GM12878 (cell line): ENCODE measurements at regions not wholly inside any gene's neighbourhood (a gene's known extent, or its start where the extent isn't known, plus 50 kb on each side); places are given as distances from the start of the nearest gene placed in this dataset.

Experiments
- ATAC-seq: fragments of 200-7000 bp; cut with Tn5 transposase; 3 replicates; pipeline ENCODE4 v1.9.1; 2020; ENCODE audit warnings: mild to moderate bottlenecking, moderate library complexity
- BruUV-seq: library from RNA; stranded (reverse); fragments of 400-500 nt; replicated peaks from 2 replicates; lab custom pipeline; 2021; lab: Mats Ljungman, UMichigan
- CTCF ChIA-PET: fragments of 300-600 bp; sonication (Branson Sonifier 250); formaldehyde crosslinking; extraction: SDS; loops from one replicate; lab custom pipeline; 2021; ENCODE audit warnings: inconsistent platforms; lab: Yijun Ruan, JAX
- POLR2A ChIA-PET: fragments of 350-600 bp; formaldehyde crosslinking; extraction: SDS; loops from one replicate; lab custom pipeline; 2021; ENCODE audit warnings: inconsistent platforms; lab: Charles Lee
- RAD21 ChIA-PET: fragments of 300-600 bp; sonication (Branson Sonifier 250); formaldehyde crosslinking; loops from one replicate; lab custom pipeline; 2023; ENCODE audit warnings: antibody characterized with exemption; ENCODE audit not compliant: unreplicated experiment; lab: Charles Lee
- SMC1A ChIA-PET: fragments of 300-600 bp; sonication (Branson Sonifier 250); formaldehyde crosslinking; loops from one replicate; lab custom pipeline; 2023; ENCODE audit not compliant: unreplicated experiment, uncharacterized antibody; lab: Charles Lee
- DNase-seq: peaks from one replicate; pipeline ENCODE4 v3.0.0-alpha.2; 2011; ENCODE audit warnings: low read depth, low spot score
- FAIRE-seq: peaks from 3 replicates; lab custom pipeline; 2011; peaks lifted over from hg19 to GRCh38; lab: Jason Lieb, UNC
- H2AFZ ChIP-seq: 2 replicates; pipeline ENCODE4 v1.6.0; 2011; ENCODE audit warnings: low read depth, low read length, control low read depth; ENCODE audit not compliant: control insufficient read depth
- H3K27ac ChIP-seq: 2 replicates; pipeline ENCODE4 v1.5.1; 2011; ENCODE audit warnings: control low read depth; ENCODE audit not compliant: control insufficient read depth, insufficient read depth
- H3K27me3 ChIP-seq, 2 experiments: replicated peaks in 1 of 2; 2 replicates each; pipeline versions ENCODE4 v1.6.0 to v1.6.1; 2011; ENCODE audit warnings: low read length in 1 of 2; ENCODE audit not compliant: control insufficient read depth in 2 of 2, insufficient read depth in 2 of 2
- H3K36me3 ChIP-seq, 2 experiments: 2 replicates each; pipeline ENCODE4 v1.5.1; 2011; ENCODE audit warnings: low read length in 1 of 2; ENCODE audit not compliant: control insufficient read depth in 2 of 2, insufficient read depth in 2 of 2
- H3K4me1 ChIP-seq: 2 replicates; pipeline ENCODE4 v1.6.1; 2011; ENCODE audit warnings: mild to moderate bottlenecking, low read length, moderate library complexity, mixed read lengths; ENCODE audit not compliant: control insufficient read depth, insufficient read depth
- H3K4me2 ChIP-seq: 2 replicates; pipeline ENCODE4 v1.6.0; 2011; ENCODE audit warnings: control low read depth; ENCODE audit not compliant: control insufficient read depth, insufficient read depth
- H3K4me3 ChIP-seq: fragments of 200-600 bp; sonication (generic); 2 replicates; pipeline ENCODE4 v1.5.1; 2016
- H3K79me2 ChIP-seq: 2 replicates; pipeline ENCODE4 v1.6.0; 2011; ENCODE audit warnings: low read length; ENCODE audit not compliant: control insufficient read depth, insufficient read depth
- H3K9ac ChIP-seq: 2 replicates; pipeline ENCODE4 v1.8.0; 2011; ENCODE audit warnings: low read length, control low read depth, mixed read lengths; ENCODE audit not compliant: control insufficient read depth, insufficient read depth
- H3K9me3 ChIP-seq: replicated peaks from 3 replicates; pipeline ENCODE4 v1.5.1; 2011; ENCODE audit warnings: mild to moderate bottlenecking, low read length; ENCODE audit not compliant: control insufficient read depth, insufficient read depth
- H4K20me1 ChIP-seq: 2 replicates; pipeline ENCODE4 v1.6.0; 2011; ENCODE audit not compliant: control insufficient read depth, insufficient read depth
- BCL11A ChIP-seq: IDR thresholded peaks from 2 replicates; pipeline ENCODE4 v1.6.1; 2011; ENCODE audit warnings: low read depth, low read length
- BMI1 ChIP-seq: fragments of 450-650 bp; IDR thresholded peaks from 2 replicates; pipeline ENCODE4 v1.6.1; 2016; ENCODE audit warnings: mild to moderate bottlenecking, moderate library complexity, borderline replicate concordance
- CHD2 ChIP-seq: IDR thresholded peaks from 2 replicates; pipeline ENCODE4 v1.6.1; 2011; ENCODE audit warnings: low read depth, low read length, improper control_type of control experiment, borderline replicate concordance
- FOXM1 ChIP-seq: IDR thresholded peaks from 2 replicates; pipeline ENCODE4 v1.6.1; 2012; ENCODE audit warnings: low read depth, mild to moderate bottlenecking, inconsistent platforms, low read length, moderate library complexity
- GATAD2B ChIP-seq: fragments of 450-650 bp; conservative IDR thresholded peaks from 2 replicates; pipeline ENCODE4 v1.6.1; 2017; ENCODE audit warnings: low read depth, mild to moderate bottlenecking, moderate library complexity
- HDAC6 ChIP-seq: fragments of 200-600 bp; sonication (generic); IDR thresholded peaks from one replicate; pipeline ENCODE4 v1.8.0; 2017; ENCODE audit warnings: antibody characterized with exemption; ENCODE audit not compliant: unreplicated experiment
- IKZF2 ChIP-seq, 2 experiments: fragments of 450-650 bp; IDR thresholded peaks; 2 replicates each; pipeline ENCODE4 v1.6.1; 2017; ENCODE audit warnings: mild to moderate bottlenecking in 2 of 2, moderate library complexity in 2 of 2
- JUNB ChIP-seq: IDR thresholded peaks from 2 replicates; pipeline ENCODE4 v1.6.1; 2016; ENCODE audit warnings: antibody characterized with exemption, mild to moderate bottlenecking
- KAT2A ChIP-seq: conservative IDR thresholded peaks from 2 replicates; pipeline ENCODE4 v1.6.1; 2011; ENCODE audit warnings: low read depth, low read length; ENCODE audit not compliant: control insufficient read depth
- MYB ChIP-seq: fragments of 150-350 bp; IDR thresholded peaks from 2 replicates; pipeline ENCODE4 v1.6.1; 2014; ENCODE audit warnings: mild to moderate bottlenecking, low read depth, low read length, borderline replicate concordance
- MYC ChIP-seq: IDR thresholded peaks from 2 replicates; pipeline ENCODE4 v1.6.1; 2011; ENCODE audit warnings: mild to moderate bottlenecking, low read length, moderate library complexity, inconsistent platforms; ENCODE audit not compliant: insufficient read depth, insufficient replicate concordance, insufficient read length, severe bottlenecking
- NR2C2 ChIP-seq: IDR thresholded peaks from 2 replicates; pipeline ENCODE4 v1.6.1; 2011; ENCODE audit warnings: borderline replicate concordance, low read depth; ENCODE audit not compliant: control insufficient read depth, insufficient read length
- NRF1 ChIP-seq: conservative IDR thresholded peaks from 2 replicates; pipeline ENCODE4 v1.6.1; 2011; ENCODE audit warnings: mild to moderate bottlenecking, low read depth, low read length, improper control_type of control experiment
- PAX5 ChIP-seq: IDR thresholded peaks from 2 replicates; pipeline ENCODE4 v1.6.1; 2011; ENCODE audit warnings: low read depth, low read length, borderline replicate concordance
- PAX8 ChIP-seq: fragments of 450-650 bp; IDR thresholded peaks from 2 replicates; pipeline ENCODE4 v1.6.1; 2017; ENCODE audit warnings: mild to moderate bottlenecking, moderate library complexity
- SREBF1 ChIP-seq: IDR thresholded peaks from 2 replicates; pipeline ENCODE4 v1.6.1; 2012; ENCODE audit warnings: mild to moderate bottlenecking, low read length
- STAT1 ChIP-seq: fragments of 450-650 bp; conservative IDR thresholded peaks from 2 replicates; pipeline ENCODE4 v1.6.1; 2014; ENCODE audit warnings: antibody characterized with exemption, mild to moderate bottlenecking
- in situ Hi-C: fragments of 300-500 bp; cut with MboI; formaldehyde crosslinking; loops from 9 replicates; pipeline ENCODE4 v1.14.3; 2018; ENCODE audit warnings: mixed read lengths
- intact Hi-C: fragments of 100-400 bp; cut with micrococcal nuclease; formaldehyde crosslinking; loops from one replicate; pipeline ENCODE4 v1.14.2; 2022; ENCODE audit not compliant: unreplicated experiment
- TF ChIP-seq, protein P1 (sequence below): IDR thresholded peaks from 2 replicates; pipeline ENCODE4 v1.6.1; 2012; ENCODE audit warnings: mild to moderate bottlenecking, low read depth, low read length

DNA sequence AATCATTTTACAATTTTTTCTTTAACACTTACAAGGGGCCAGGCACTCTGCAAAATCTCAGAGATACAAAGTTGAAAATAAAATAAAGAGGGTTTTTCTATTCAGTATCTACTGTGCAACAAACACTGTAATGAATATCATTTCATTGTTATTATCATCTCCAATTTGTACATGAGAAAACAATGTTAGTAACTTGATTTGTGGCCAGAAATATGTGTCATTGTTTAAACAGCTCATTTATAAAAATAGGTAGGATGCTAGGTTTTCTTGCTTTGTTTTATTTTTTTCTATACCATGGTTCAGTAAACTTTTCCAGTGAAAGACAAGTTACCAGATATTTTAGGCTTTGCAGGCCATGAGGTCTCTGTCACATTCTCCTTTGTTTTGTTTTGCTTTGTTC is 318.1 kb upstream of the UBE2E2 start:
- Histone ChIP-seq H3K36me3 (no peaks in the 10 kb centered on the region), H2AFZ (no peak overlapping the region), H4K20me1 (no peaks in the 10 kb centered on the region), H3K4me1 (no peaks in the 10 kb centered on the region), H3K4me2 (no peak overlapping the region), H3K4me3 (no peak overlapping the region), H3K27ac (no peak overlapping the region), H3K79me2 (no peaks in the 10 kb centered on the region), H3K9ac (no peak overlapping the region), H3K9me3 (no peaks in the 10 kb centered on the region), H3K27me3 (no peaks in the 10 kb centered on the region)
- ATAC-seq (no peak), DNase-seq (no peak), FAIRE-seq (no peak)
- intact Hi-C loops (loop anchor here (5.0 kb wide), 1 partner anchor 798 kb away; no protein-coding TSS in a partner anchor), in situ Hi-C loops (no loop called here)
- ChIA-PET SMC1A (no interaction called here), RAD21 (no interaction called here), CTCF (interaction anchor here (0.7 kb wide), 1 partner anchor 73 kb away, joined by 3 read pairs; no protein-coding TSS in a partner anchor), POLR2A (no interaction called here)
- BruUV-seq, result no TSS peak
- TF ChIP-seq GATAD2B, result no peak
- TF ChIP-seq NRF1, result no peak
- no peak for TF ChIP-seq PAX8
- TF ChIP-seq STAT1, result no peak
- TF ChIP-seq, protein P1, sequence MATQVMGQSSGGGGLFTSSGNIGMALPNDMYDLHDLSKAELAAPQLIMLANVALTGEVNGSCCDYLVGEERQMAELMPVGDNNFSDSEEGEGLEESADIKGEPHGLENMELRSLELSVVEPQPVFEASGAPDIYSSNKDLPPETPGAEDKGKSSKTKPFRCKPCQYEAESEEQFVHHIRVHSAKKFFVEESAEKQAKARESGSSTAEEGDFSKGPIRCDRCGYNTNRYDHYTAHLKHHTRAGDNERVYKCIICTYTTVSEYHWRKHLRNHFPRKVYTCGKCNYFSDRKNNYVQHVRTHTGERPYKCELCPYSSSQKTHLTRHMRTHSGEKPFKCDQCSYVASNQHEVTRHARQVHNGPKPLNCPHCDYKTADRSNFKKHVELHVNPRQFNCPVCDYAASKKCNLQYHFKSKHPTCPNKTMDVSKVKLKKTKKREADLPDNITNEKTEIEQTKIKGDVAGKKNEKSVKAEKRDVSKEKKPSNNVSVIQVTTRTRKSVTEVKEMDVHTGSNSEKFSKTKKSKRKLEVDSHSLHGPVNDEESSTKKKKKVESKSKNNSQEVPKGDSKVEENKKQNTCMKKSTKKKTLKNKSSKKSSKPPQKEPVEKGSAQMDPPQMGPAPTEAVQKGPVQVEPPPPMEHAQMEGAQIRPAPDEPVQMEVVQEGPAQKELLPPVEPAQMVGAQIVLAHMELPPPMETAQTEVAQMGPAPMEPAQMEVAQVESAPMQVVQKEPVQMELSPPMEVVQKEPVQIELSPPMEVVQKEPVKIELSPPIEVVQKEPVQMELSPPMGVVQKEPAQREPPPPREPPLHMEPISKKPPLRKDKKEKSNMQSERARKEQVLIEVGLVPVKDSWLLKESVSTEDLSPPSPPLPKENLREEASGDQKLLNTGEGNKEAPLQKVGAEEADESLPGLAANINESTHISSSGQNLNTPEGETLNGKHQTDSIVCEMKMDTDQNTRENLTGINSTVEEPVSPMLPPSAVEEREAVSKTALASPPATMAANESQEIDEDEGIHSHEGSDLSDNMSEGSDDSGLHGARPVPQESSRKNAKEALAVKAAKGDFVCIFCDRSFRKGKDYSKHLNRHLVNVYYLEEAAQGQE, result no peak
- TF ChIP-seq SREBF1, result no peak
- TF ChIP-seq BCL11A, result no peak
- TF ChIP-seq MYB, result no peak
- TF ChIP-seq CHD2, result no peak
- no peak for TF ChIP-seq BMI1
- no peak for TF ChIP-seq FOXM1
- no peak for TF ChIP-seq HDAC6
- no peak for TF ChIP-seq IKZF2 (IDR thresholded peaks at IDR 0.05)
- no peak for TF ChIP-seq KAT2A
- no peak for TF ChIP-seq PAX5
- no peak for TF ChIP-seq JUNB
- TF ChIP-seq NR2C2, result no peak
- TF ChIP-seq MYC, result no peak
